Liver (tissue), 8 donors: ENCODE measurements at regions not wholly inside any gene's neighbourhood (a gene's known extent, or its start where the extent isn't known, plus 50 kb on each side); places are given as distances from the start of the nearest gene placed in this dataset.

Experiments used
- DNase-seq: peaks from one replicate; pipeline ENCODE4 v3.0.0-alpha.2; 2017; ENCODE audit warnings: low spot score
- H3K27ac ChIP-seq, 2 donors: one replicate each; pipeline ENCODE4 v1.7.0; 2013; ENCODE audit warnings: inconsistent platforms in 2 of 2, low read length in 2 of 2, control low read depth in 1 of 2, low read depth in 1 of 2, mild to moderate bottlenecking in 1 of 2
- H3K27me3 ChIP-seq, 4 donors: one replicate each; pipeline versions ENCODE4 v1.6.1 to v1.7.0; 2013; ENCODE audit warnings: low read length in 3 of 4, inconsistent platforms in 1 of 4, mild to moderate bottlenecking in 1 of 4, moderate library complexity in 1 of 4; ENCODE audit not compliant: control insufficient read depth in 4 of 4, insufficient read depth in 4 of 4
- H3K36me3 ChIP-seq, 4 donors: one replicate each; pipeline versions ENCODE4 v1.6.1 to v1.7.0; 2013; ENCODE audit warnings: low read length in 3 of 4, mild to moderate bottlenecking in 3 of 4, low read depth in 1 of 4, moderate library complexity in 1 of 4; ENCODE audit not compliant: control insufficient read depth in 4 of 4, insufficient read depth in 3 of 4
- H3K4me1 ChIP-seq, 4 donors: one replicate each; pipeline versions ENCODE4 v1.6.1 to v1.7.0; 2013; ENCODE audit warnings: low read length in 3 of 4, mild to moderate bottlenecking in 3 of 4, moderate library complexity in 1 of 4; ENCODE audit not compliant: control insufficient read depth in 4 of 4, insufficient read depth in 4 of 4
- H3K4me3 ChIP-seq, 3 donors: one replicate each; pipeline versions ENCODE4 v1.6.1 to v1.7.0; 2013; ENCODE audit warnings: low read length in 3 of 3, control low read depth in 1 of 3, low read depth in 1 of 3, mild to moderate bottlenecking in 1 of 3
- H3K9ac ChIP-seq, 2 donors: one replicate each; pipeline ENCODE4 v1.7.0; 2013; ENCODE audit warnings: low read length in 2 of 2, mild to moderate bottlenecking in 2 of 2, moderate library complexity in 2 of 2, control low read depth in 1 of 2, low read depth in 1 of 2
- H3K9me3 ChIP-seq, 4 donors: one replicate each; pipeline versions ENCODE4 v1.6.1 to v1.7.0; 2013; ENCODE audit warnings: low read length in 3 of 4; ENCODE audit not compliant: control insufficient read depth in 4 of 4
- CTCF ChIP-seq: fragments of 150-350 bp; IDR thresholded peaks from 2 replicates; pipeline ENCODE4 v1.5.1; 2017; ENCODE audit warnings: improper control_type of control experiment, low read depth, low read length; ENCODE audit not compliant: missing input control
- EGR1 ChIP-seq, 2 donors: IDR thresholded peaks; 2 replicates each; pipeline ENCODE4 v1.6.1; 2016 to 2018; ENCODE audit warnings: antibody characterized with exemption in 2 of 2, low read depth in 2 of 2
- FOXA1 ChIP-seq: IDR thresholded peaks from 2 replicates; pipeline ENCODE4 v1.6.1; 2016; ENCODE audit warnings: antibody characterized with exemption
- FOXA2 ChIP-seq: IDR thresholded peaks from 2 replicates; pipeline ENCODE4 v1.6.1; 2016; ENCODE audit warnings: antibody characterized with exemption
- GABPA ChIP-seq, 2 donors: IDR thresholded peaks in 1 of 2; conservative IDR thresholded peaks in 1 of 2; 2 replicates each; pipeline ENCODE4 v1.6.1; 2016; ENCODE audit warnings: antibody characterized with exemption in 2 of 2, mild to moderate bottlenecking in 1 of 2, moderate library complexity in 1 of 2
- HNF4G ChIP-seq: IDR thresholded peaks from 2 replicates; pipeline ENCODE4 v1.6.1; 2016; ENCODE audit warnings: antibody characterized with exemption
- NR2F2 ChIP-seq: IDR thresholded peaks from 2 replicates; pipeline ENCODE4 v1.6.1; 2016; ENCODE audit warnings: antibody characterized with exemption
- RAD21 ChIP-seq, 2 donors: IDR thresholded peaks; 2 replicates each; pipeline ENCODE4 v1.6.1; 2016; ENCODE audit warnings: antibody characterized with exemption in 2 of 2, mild to moderate bottlenecking in 2 of 2
- RXRA ChIP-seq, 2 donors: IDR thresholded peaks; 2 replicates each; pipeline ENCODE4 v1.6.1; 2017 to 2018; ENCODE audit warnings: antibody characterized with exemption in 2 of 2, mild to moderate bottlenecking in 1 of 2
- TAF1 ChIP-seq: conservative IDR thresholded peaks from 2 replicates; pipeline ENCODE4 v1.6.1; 2016; ENCODE audit warnings: antibody characterized with exemption, mild to moderate bottlenecking
- YY1 ChIP-seq: IDR thresholded peaks from 2 replicates; pipeline ENCODE4 v1.6.1; 2016; ENCODE audit warnings: antibody characterized with exemption, mild to moderate bottlenecking
- whole genome bisulfite sequencing: extraction: QIAGEN DNeasy Blood & Tissue Kit; methylation state at CpG from one replicate; pipeline ENCODE4 v1.1.7; 2013; 5-methylcytosine and 5-hydroxymethylcytosine counted together
- TF ChIP-seq, protein P1 (sequence below): IDR thresholded peaks from 2 replicates; pipeline ENCODE4 v1.6.1; 2016; ENCODE audit warnings: antibody characterized with exemption
- TF ChIP-seq, protein P2 (sequence below): IDR thresholded peaks from 2 replicates; pipeline ENCODE4 v1.6.1; 2016; ENCODE audit warnings: antibody characterized with exemption
- donor health status: healthy.
- donor health status: healthy.
- donor health status: healthy.
- donor health status: healthy.
- donor health status: healthy.

DNA sequence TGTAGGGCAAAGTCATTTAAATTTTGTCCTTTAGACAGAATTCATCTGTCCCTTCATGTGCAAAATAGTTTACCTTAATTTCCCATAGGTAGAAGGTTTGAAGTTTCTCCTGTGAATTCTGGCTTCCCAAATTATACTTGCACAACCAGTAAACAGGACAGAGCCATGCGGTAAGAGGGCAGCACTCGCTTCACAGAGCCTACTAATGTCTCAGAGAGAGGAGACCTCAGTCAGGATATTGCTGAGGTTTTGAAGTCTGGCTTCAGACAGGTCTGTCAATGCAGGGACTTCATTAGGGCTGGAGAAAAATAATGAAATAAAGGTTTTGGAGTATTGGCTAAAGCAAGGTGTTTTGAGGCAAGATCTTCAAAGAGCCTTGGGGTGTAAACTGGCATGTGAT is 91.4 kb downstream of the ANXA1 start:
- Histone ChIP-seq H3K4me1 (no peaks in the 10 kb centered on the region), H3K9ac (no peak overlapping the region), H3K27me3 (peaks cover 0 to 4% (median 0%) of the 10 kb centered on the region in 4 donors), H3K36me3 (no peaks in the 10 kb centered on the region), H3K4me3 (no peak overlapping the region), H3K9me3 (no peaks in the 10 kb centered on the region), H3K27ac (no peak overlapping the region)
- TF ChIP-seq TAF1 (no peak), GABPA (IDR thresholded peaks at IDR 0.05 in 1 of 2, conservative IDR thresholded peaks at IDR 0.05 in 1 of 2) (no peak), CTCF (no peak), FOXA1 (no peak), FOXA2 (no peak), EGR1 (IDR thresholded peaks at IDR 0.05; ENCODE audit: low read depth in 2 of 2) (no peak), NR2F2 (no peak), RXRA (IDR thresholded peaks at IDR 0.05) (no peak)
- TF ChIP-seq, protein P1, sequence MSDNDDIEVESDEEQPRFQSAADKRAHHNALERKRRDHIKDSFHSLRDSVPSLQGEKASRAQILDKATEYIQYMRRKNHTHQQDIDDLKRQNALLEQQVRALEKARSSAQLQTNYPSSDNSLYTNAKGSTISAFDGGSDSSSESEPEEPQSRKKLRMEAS = no peak
- DNase-seq = no peak
- WGBS = 67% methylated on average over 2 of the region's 2 CpGs

DNA sequence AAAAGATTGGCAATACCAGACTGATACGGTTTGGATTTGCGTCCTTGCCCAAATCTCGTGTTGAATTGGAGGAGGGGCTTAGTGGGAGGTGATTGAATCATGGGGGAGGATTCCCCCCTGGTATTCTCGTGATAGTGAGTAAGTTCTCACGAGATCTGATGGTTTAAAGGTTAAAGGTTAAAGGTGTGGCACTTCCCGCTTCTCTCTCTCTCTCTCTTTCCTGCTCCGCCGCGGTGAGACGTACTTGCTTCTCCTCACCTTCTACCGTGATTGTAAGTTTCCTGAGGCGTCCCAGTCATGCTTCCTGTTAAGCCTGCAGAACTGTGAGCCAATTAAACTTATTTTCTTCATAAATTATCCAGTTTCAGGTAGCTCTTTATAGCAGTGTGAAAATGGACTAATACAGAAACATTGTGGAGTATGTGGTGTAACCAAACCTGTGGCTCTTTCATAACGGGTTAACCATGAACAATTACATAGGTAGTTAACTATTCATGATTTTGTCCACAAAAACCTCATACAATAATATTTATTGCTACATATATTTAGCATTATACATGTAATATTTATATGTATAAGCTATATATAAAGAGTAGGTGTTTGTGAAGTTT is 107.5 kb downstream of the ANXA1 start:
- Histone ChIP-seq H3K4me1 (no peaks in the 10 kb centered on the region), H3K36me3 (no peaks in the 10 kb centered on the region), H3K27ac (no peak overlapping the region), H3K27me3 (no peaks in the 10 kb centered on the region), H3K4me3 (no peak overlapping the region), H3K9me3 (no peaks in the 10 kb centered on the region), H3K9ac (no peak overlapping the region)
- WGBS = 88% methylated on average over 13 of the region's 13 CpGs
- TF ChIP-seq RAD21 (IDR thresholded peaks at IDR 0.05) = no peak
- no peak for TF ChIP-seq HNF4G
- TF ChIP-seq YY1 = no peak
- TF ChIP-seq, protein P2, sequence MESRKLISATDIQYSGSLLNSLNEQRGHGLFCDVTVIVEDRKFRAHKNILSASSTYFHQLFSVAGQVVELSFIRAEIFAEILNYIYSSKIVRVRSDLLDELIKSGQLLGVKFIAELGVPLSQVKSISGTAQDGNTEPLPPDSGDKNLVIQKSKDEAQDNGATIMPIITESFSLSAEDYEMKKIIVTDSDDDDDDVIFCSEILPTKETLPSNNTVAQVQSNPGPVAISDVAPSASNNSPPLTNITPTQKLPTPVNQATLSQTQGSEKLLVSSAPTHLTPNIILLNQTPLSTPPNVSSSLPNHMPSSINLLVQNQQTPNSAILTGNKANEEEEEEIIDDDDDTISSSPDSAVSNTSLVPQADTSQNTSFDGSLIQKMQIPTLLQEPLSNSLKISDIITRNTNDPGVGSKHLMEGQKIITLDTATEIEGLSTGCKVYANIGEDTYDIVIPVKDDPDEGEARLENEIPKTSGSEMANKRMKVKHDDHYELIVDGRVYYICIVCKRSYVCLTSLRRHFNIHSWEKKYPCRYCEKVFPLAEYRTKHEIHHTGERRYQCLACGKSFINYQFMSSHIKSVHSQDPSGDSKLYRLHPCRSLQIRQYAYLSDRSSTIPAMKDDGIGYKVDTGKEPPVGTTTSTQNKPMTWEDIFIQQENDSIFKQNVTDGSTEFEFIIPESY = no peak
- no peak for TF ChIP-seq RXRA (IDR thresholded peaks at IDR 0.05)
- TF ChIP-seq TAF1 = no peak
- no peak for TF ChIP-seq CTCF
- no peak for DNase-seq
